ENCODE measurements at regions not wholly inside any gene's neighbourhood (a gene's known extent, or its start where the extent isn't known, plus 50 kb on each side); places are given as distances from the start of the nearest gene placed in this dataset.
"Not testable (repeated sequence)": the region's sequence is repeated elsewhere in the genome, so short reads cannot be mapped to it uniquely, and the experiment has no call there.

DNA sequence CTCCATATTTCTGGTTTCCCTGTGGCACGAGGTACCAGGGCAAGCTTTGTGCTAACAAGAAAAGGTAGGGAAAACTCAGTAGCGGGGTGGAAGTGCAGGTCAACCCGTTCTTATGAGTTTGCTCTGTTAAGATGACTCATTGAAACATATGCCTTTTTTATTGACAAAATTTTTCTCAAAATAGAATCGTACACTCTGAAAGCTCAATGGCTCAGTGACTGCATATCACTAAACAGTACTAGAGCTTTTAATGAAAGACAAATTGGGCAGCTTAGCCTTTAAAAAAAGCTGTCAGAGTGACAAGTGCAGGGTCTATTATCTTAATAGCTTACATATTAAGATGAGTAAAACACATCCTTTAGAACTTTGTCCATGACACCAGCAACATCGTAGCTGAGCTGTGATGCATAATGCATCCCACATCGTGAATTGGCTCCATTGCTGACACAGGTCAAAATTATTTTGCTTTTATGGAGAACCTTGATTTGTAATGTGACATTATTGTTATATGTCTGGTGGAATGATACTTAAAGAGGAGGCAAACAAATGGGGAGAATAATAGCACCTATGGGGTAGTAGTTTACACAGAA lies 264.4 kb downstream of the ETV1 start:
- TF ChIP-seq, protein P1, sequence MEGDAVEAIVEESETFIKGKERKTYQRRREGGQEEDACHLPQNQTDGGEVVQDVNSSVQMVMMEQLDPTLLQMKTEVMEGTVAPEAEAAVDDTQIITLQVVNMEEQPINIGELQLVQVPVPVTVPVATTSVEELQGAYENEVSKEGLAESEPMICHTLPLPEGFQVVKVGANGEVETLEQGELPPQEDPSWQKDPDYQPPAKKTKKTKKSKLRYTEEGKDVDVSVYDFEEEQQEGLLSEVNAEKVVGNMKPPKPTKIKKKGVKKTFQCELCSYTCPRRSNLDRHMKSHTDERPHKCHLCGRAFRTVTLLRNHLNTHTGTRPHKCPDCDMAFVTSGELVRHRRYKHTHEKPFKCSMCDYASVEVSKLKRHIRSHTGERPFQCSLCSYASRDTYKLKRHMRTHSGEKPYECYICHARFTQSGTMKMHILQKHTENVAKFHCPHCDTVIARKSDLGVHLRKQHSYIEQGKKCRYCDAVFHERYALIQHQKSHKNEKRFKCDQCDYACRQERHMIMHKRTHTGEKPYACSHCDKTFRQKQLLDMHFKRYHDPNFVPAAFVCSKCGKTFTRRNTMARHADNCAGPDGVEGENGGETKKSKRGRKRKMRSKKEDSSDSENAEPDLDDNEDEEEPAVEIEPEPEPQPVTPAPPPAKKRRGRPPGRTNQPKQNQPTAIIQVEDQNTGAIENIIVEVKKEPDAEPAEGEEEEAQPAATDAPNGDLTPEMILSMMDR (IDR thresholded peaks at IDR 0.05; ENCODE audit: control insufficient read depth, extremely low read depth, insufficient read depth), result no peak
- DNase-seq (ENCODE audit: low read depth), result no peak
- H3K4me3 ChIP-seq (ENCODE audit: low read depth, low read length), result no peak overlapping the region

- TF ChIP-seq, protein P1 (IDR thresholded peaks at IDR 0.05; ENCODE audit: control insufficient read depth, extremely low read depth, insufficient read depth), result no peak
Measured at GRCh38 chr7:13725591-13725990, 263.9 kb downstream of the ETV1 start.

GRCh38 chr7:13727279-13727678 lies 262.2 kb downstream of the ETV1 start:
- no peak overlapping the region for H3K4me3 ChIP-seq (ENCODE audit: low read depth, low read length)
- no peak for DNase-seq (ENCODE audit: low read depth)

More at GRCh38 chr7:13725591-13725990, 263.9 kb downstream of the ETV1 start:
- H3K4me3 ChIP-seq (ENCODE audit: low read depth, low read length), result no peak overlapping the region
- DNase-seq (ENCODE audit: low read depth), result no peak

GRCh38 chr7:13727751-13728150 lies 261.7 kb downstream of the ETV1 start:
- no peak for DNase-seq (ENCODE audit: low read depth)
- TF ChIP-seq, protein P1 (IDR thresholded peaks at IDR 0.05; ENCODE audit: control insufficient read depth, extremely low read depth, insufficient read depth), result no peak
- H3K4me3 ChIP-seq (ENCODE audit: low read depth, low read length), result no peak overlapping the region

More at GRCh38 chr7:13727279-13727678, 262.2 kb downstream of the ETV1 start:
- TF ChIP-seq, protein P1 (IDR thresholded peaks at IDR 0.05; ENCODE audit: control insufficient read depth, extremely low read depth, insufficient read depth), result no peak

DNA sequence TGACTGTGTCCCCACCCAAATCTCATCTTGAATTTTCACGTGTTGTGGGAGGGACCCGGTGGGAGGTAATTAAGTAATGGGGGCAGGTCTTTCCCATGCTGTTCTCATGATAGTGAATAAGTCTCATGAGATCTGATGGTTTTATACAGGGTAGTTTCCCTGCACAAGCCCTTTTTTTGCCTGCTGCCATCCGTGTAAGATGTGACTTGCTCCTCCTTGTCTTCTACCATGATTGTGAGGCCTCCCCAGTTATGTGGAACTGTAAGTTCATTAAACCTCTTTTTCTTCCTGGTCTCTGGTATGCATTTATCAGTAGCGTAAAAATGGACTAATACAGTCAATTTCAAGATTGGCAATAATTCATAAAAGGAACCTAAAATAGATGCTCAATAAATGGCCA lies 261.0 kb downstream of the ETV1 start:
- not testable (repeated sequence) for H3K4me3 ChIP-seq (ENCODE audit: low read depth, low read length); DNase-seq (ENCODE audit: low read depth)

GRCh38 chr7:13731643-13732042 lies 257.8 kb downstream of the ETV1 start:
- H3K4me3 ChIP-seq (ENCODE audit: low read depth, low read length), result no peak overlapping the region
- TF ChIP-seq, protein P1 (IDR thresholded peaks at IDR 0.05; ENCODE audit: control insufficient read depth, extremely low read depth, insufficient read depth), result no peak
- no peak for DNase-seq (ENCODE audit: low read depth)

DNA sequence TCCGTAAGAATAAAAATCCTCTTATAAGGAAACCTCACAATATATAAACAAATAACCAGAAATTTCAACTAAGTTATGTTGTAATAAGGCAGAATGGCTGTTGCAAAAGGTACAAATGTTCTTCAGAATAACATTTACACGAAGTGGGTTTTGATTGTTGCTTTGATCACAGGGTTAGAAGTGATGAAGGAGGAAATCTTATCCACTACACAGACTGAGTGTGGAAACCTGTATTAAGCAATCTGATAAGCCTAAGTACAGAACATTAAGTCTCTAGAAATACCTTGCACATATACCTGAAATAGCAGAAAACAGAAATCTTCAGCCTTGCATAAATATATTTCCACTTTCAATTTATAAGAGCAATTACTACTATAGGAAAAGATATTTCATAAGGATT lies 251.9 kb downstream of the ETV1 start:
- TF ChIP-seq, protein P1 (IDR thresholded peaks at IDR 0.05; ENCODE audit: control insufficient read depth, extremely low read depth, insufficient read depth), result no peak
- no peak for DNase-seq (ENCODE audit: low read depth)
- no peak overlapping the region for H3K4me3 ChIP-seq (ENCODE audit: low read depth, low read length)
